ENCODE measurements at regions not wholly inside any gene's neighbourhood (a gene's known extent, or its start where the extent isn't known, plus 50 kb on each side); places are given as distances from the start of the nearest gene placed in this dataset.

DNA sequence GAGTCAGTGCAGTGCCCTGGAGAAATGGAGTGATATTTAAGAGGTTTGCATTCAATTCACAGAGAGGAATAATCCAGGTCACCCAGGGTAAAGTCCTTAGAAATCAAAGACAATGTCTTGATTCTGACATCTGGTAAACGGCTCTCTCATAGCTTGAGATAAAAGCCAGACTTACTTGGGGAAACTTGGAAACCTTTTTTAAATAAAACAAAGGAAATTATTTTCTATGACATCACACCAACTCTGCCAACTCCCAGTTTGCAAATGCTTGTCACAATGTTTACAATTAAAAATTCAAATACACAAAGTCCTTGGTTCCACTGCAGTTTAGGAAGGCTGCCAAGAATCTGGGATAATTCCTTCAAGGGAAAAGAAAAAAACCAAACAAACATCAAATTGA is 255.1 kb upstream of the NREP start:
- H3K9me3 Mint-ChIP-seq = peaks cover 0 to 4% of the 10 kb centered on the region in 2 donors
- Histone ChIP-seq H3K27ac (ENCODE audit: low read length) (no peak overlapping the region), H3K27me3 (ENCODE audit: control insufficient read depth, insufficient read depth, low read length) (no peaks in the 10 kb centered on the region), H3K4me3 (ENCODE audit: low read length) (no peak overlapping the region), H3K36me3 (ENCODE audit: control insufficient read depth, insufficient read depth, low read length) (no peaks in the 10 kb centered on the region), H3K9me3 (ENCODE audit: control insufficient read depth, insufficient read depth, low read length) (no peaks in the 10 kb centered on the region), H3K4me1 (ENCODE audit: control insufficient read depth, insufficient read depth, low read length) (no peaks in the 10 kb centered on the region)
- no peak overlapping the region for H3K27ac Mint-ChIP-seq
- H3K4me1 Mint-ChIP-seq = no peaks in the 10 kb centered on the region
- no peak overlapping the region for H3K4me3 Mint-ChIP-seq
- no peak for DNase-seq
- WGBS (ENCODE audit: insufficient coverage) = 67% methylated on average over 1 of the region's 1 CpG
- intact Hi-C loops (cut with micrococcal nuclease) = no loop called here
- ATAC-seq = no peak
- no peaks in the 10 kb centered on the region for H3K36me3 Mint-ChIP-seq
- TF ChIP-seq, protein P1, sequence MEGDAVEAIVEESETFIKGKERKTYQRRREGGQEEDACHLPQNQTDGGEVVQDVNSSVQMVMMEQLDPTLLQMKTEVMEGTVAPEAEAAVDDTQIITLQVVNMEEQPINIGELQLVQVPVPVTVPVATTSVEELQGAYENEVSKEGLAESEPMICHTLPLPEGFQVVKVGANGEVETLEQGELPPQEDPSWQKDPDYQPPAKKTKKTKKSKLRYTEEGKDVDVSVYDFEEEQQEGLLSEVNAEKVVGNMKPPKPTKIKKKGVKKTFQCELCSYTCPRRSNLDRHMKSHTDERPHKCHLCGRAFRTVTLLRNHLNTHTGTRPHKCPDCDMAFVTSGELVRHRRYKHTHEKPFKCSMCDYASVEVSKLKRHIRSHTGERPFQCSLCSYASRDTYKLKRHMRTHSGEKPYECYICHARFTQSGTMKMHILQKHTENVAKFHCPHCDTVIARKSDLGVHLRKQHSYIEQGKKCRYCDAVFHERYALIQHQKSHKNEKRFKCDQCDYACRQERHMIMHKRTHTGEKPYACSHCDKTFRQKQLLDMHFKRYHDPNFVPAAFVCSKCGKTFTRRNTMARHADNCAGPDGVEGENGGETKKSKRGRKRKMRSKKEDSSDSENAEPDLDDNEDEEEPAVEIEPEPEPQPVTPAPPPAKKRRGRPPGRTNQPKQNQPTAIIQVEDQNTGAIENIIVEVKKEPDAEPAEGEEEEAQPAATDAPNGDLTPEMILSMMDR (IDR thresholded peaks at IDR 0.05) = no peak
- H3K27me3 Mint-ChIP-seq (ENCODE audit: low read depth in 2 of 2) = no peaks in the 10 kb centered on the region

DNA sequence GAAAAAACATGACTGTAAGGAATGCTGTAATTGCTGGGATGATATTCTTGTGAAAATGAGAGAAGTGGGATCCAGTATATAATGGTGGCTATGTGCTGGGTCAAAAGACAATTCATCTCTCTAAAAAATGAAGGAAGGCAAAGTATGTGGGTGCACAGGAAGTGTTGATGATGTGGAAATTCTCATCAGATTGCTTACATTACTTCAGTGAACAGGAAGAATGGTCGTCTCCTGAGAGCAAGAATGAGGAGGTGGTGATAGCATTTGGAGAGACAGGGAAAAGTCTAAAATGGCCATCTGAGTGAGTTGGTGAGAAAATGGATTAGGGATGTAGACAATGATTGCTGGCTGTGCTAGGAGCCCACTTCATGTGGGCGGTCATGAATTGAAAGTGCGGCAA is 253.5 kb upstream of the NREP start:
- TF ChIP-seq, protein P1 (IDR thresholded peaks at IDR 0.05) = no peak
- no peaks in the 10 kb centered on the region for H3K36me3 ChIP-seq (ENCODE audit: control insufficient read depth, insufficient read depth, low read length)
- H3K4me1 ChIP-seq (ENCODE audit: control insufficient read depth, insufficient read depth, low read length) = no peaks in the 10 kb centered on the region
- no peaks in the 10 kb centered on the region for H3K27me3 ChIP-seq (ENCODE audit: control insufficient read depth, insufficient read depth, low read length)
- no peak overlapping the region for H3K4me3 ChIP-seq (ENCODE audit: low read length)
- DNase-seq = no peak
- intact Hi-C loops (cut with micrococcal nuclease) = no loop called here
- Mint-ChIP-seq H3K36me3 (no peaks in the 10 kb centered on the region), H3K9me3 (peaks cover 0 to 4% of the 10 kb centered on the region in 2 donors), H3K27ac (no peak overlapping the region), H3K27me3 (ENCODE audit: low read depth in 2 of 2) (no peaks in the 10 kb centered on the region), H3K4me1 (no peaks in the 10 kb centered on the region), H3K4me3 (no peak overlapping the region)
- ATAC-seq = no peak
- no peaks in the 10 kb centered on the region for H3K9me3 ChIP-seq (ENCODE audit: control insufficient read depth, insufficient read depth, low read length)
- no peak overlapping the region for H3K27ac ChIP-seq (ENCODE audit: low read length)
- 89% methylated on average over 3 of the region's 3 CpGs for WGBS (ENCODE audit: insufficient coverage)

DNA sequence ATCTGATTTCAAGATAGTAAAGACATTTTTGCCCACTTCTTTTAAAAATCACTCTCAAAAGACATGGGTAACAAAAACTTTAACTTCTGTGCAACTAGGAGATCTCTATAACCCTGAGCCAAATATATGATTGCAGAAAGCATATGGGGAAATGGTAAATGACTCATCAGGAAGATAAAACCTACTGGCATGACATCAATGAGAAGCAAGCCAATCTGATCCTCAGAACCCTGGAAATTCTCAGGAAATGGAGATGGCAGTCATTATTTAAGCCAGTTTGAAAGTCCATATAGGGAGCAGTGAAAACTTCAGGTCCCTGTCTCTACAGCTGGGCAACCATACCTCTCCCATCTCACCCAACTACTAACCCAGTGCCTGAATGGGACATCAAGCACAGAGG is 249.7 kb upstream of the NREP start:
- Mint-ChIP-seq H3K27me3 (ENCODE audit: low read depth in 2 of 2) (no peaks in the 10 kb centered on the region), H3K36me3 (no peaks in the 10 kb centered on the region), H3K4me3 (no peak overlapping the region), H3K4me1 (no peaks in the 10 kb centered on the region), H3K9me3 (peaks cover 0 to 4% of the 10 kb centered on the region in 2 donors), H3K27ac (no peak overlapping the region)
- Histone ChIP-seq H3K27ac (ENCODE audit: low read length) (no peak overlapping the region), H3K27me3 (ENCODE audit: control insufficient read depth, insufficient read depth, low read length) (no peaks in the 10 kb centered on the region), H3K4me1 (ENCODE audit: control insufficient read depth, insufficient read depth, low read length) (no peaks in the 10 kb centered on the region), H3K4me3 (ENCODE audit: low read length) (no peak overlapping the region), H3K36me3 (ENCODE audit: control insufficient read depth, insufficient read depth, low read length) (no peaks in the 10 kb centered on the region), H3K9me3 (ENCODE audit: control insufficient read depth, insufficient read depth, low read length) (no peaks in the 10 kb centered on the region)
- intact Hi-C loops (cut with micrococcal nuclease) = no loop called here
- TF ChIP-seq, protein P1 (IDR thresholded peaks at IDR 0.05) = no peak
- DNase-seq (no peak), ATAC-seq (no peak)

DNA sequence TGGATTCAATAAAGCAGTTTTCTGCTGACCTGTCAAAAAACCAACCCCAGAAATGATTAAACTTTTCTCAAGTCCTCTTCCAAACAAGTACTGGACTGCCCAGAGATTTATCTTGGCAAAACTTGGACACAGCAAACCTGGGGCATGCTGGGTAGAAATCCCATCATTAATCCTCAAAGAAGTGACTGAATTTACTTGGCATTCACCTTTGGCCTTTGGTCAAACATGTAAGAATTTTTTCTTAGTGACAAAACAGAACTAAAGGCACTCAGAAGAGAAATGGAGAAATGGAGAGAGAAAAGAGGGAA is 248.6 kb upstream of the NREP start:
- TF ChIP-seq, protein P1 (IDR thresholded peaks at IDR 0.05) = no peak
- H3K36me3 Mint-ChIP-seq = no peaks in the 10 kb centered on the region
- no peak overlapping the region for H3K27ac Mint-ChIP-seq
- intact Hi-C loops (cut with micrococcal nuclease) = no loop called here
- no peak overlapping the region for H3K4me3 Mint-ChIP-seq
- ATAC-seq (no peak), DNase-seq (no peak)
- Histone ChIP-seq H3K27ac (ENCODE audit: low read length) (no peak overlapping the region), H3K36me3 (ENCODE audit: control insufficient read depth, insufficient read depth, low read length) (no peaks in the 10 kb centered on the region), H3K27me3 (ENCODE audit: control insufficient read depth, insufficient read depth, low read length) (no peaks in the 10 kb centered on the region), H3K4me1 (ENCODE audit: control insufficient read depth, insufficient read depth, low read length) (no peaks in the 10 kb centered on the region), H3K9me3 (ENCODE audit: control insufficient read depth, insufficient read depth, low read length) (no peaks in the 10 kb centered on the region), H3K4me3 (ENCODE audit: low read length) (no peak overlapping the region)
- peaks cover 0 to 4% of the 10 kb centered on the region in 2 donors for H3K9me3 Mint-ChIP-seq
- no peaks in the 10 kb centered on the region for H3K27me3 Mint-ChIP-seq (ENCODE audit: low read depth in 2 of 2)
- H3K4me1 Mint-ChIP-seq = no peaks in the 10 kb centered on the region
